Fibroblast of lung (primary cell): ENCODE measurements at regions not wholly inside any gene's neighbourhood (a gene's known extent, or its start where the extent isn't known, plus 50 kb on each side); places are given as distances from the start of the nearest gene placed in this dataset.

Experiments used
- DNase-seq, 2 donors: peaks; one replicate each; pipeline versions ENCODE4 v3.0.0 to v3.0.0-alpha.2; 2010; ENCODE audit warnings: low read depth in 2 of 2
- H2AFZ ChIP-seq: 2 replicates; pipeline ENCODE4 v1.5.1; 2012; ENCODE audit warnings: low read length, control low read depth, inconsistent platforms
- H3K27ac ChIP-seq: 2 replicates; pipeline ENCODE4 v1.5.1; 2011; ENCODE audit warnings: low read length, control low read depth; ENCODE audit not compliant: insufficient read depth
- H3K27me3 ChIP-seq: 2 replicates; pipeline ENCODE4 v1.5.1; 2011; ENCODE audit warnings: mild to moderate bottlenecking, low read length; ENCODE audit not compliant: control insufficient read depth, insufficient read depth
- H3K36me3 ChIP-seq: 2 replicates; pipeline ENCODE4 v1.5.1; 2011; ENCODE audit warnings: low read length; ENCODE audit not compliant: control insufficient read depth, insufficient read depth
- H3K4me1 ChIP-seq: 2 replicates; pipeline ENCODE4 v1.5.1; 2011; ENCODE audit warnings: low read length; ENCODE audit not compliant: control insufficient read depth, insufficient read depth; ENCODE audit errors: extremely low read depth
- H3K4me2 ChIP-seq: 2 replicates; pipeline ENCODE4 v1.5.1; 2011; ENCODE audit warnings: low read length, control low read depth; ENCODE audit not compliant: insufficient read depth; ENCODE audit errors: extremely low read depth
- H3K4me3 ChIP-seq, 4 experiments: fragments of 200-600 bp in 1 of 4; sonication (generic) in 1 of 4; replicated peaks in 1 of 4; 2 replicates each; pipeline ENCODE4 v1.5.1; 2011 to 2016; ENCODE audit warnings: low read length in 4 of 4, low read depth in 3 of 4, mild to moderate bottlenecking in 3 of 4, control low read depth in 2 of 4, inconsistent platforms in 1 of 4, mixed read lengths in 1 of 4; ENCODE audit not compliant: insufficient read depth in 1 of 4; ENCODE audit errors: control extremely low read depth in 1 of 4
- H3K79me2 ChIP-seq: 2 replicates; pipeline ENCODE4 v1.5.1; 2012; ENCODE audit warnings: mild to moderate bottlenecking, low read length, inconsistent platforms; ENCODE audit not compliant: control insufficient read depth, insufficient read depth
- H3K9ac ChIP-seq: 2 replicates; pipeline ENCODE4 v1.5.1; 2011; ENCODE audit warnings: mild to moderate bottlenecking, low read length, control low read depth; ENCODE audit not compliant: insufficient read depth
- H3K9me3 ChIP-seq: 2 replicates; pipeline ENCODE4 v1.5.1; 2012; ENCODE audit warnings: low read depth, low read length; ENCODE audit not compliant: control insufficient read depth, insufficient read depth
- H4K20me1 ChIP-seq: 2 replicates; pipeline ENCODE4 v1.5.1; 2011; ENCODE audit warnings: low read length; ENCODE audit not compliant: control insufficient read depth, insufficient read depth; ENCODE audit errors: extremely low read depth
- CTCF ChIP-seq, 2 donors: IDR thresholded peaks in 1 of 2; conservative IDR thresholded peaks in 1 of 2; 1 replicate in 1 of 2; 2 replicates in 1 of 2; pipeline ENCODE4 v1.5.1; 2011 to 2012; ENCODE audit warnings: low read length in 2 of 2, control low read depth in 1 of 2, inconsistent platforms in 1 of 2, low read depth in 1 of 2, mild to moderate bottlenecking in 1 of 2
- EZH2 ChIP-seq: IDR thresholded peaks from 2 replicates; pipeline ENCODE4 v1.5.1; 2012; ENCODE audit warnings: low read length, control low read depth, mild to moderate bottlenecking; ENCODE audit errors: missing control alignments

GRCh38 chr21:34255073-34255472 is 108.7 kb upstream of the KCNE2 start:
- H3K27me3 ChIP-seq, result no peaks in the 10 kb centered on the region
- H3K9me3 ChIP-seq, result no peaks in the 10 kb centered on the region
- DNase-seq, result no peak
- no peaks in the 10 kb centered on the region for H3K79me2 ChIP-seq
- no peak for TF ChIP-seq CTCF (conservative IDR thresholded peaks at IDR 0.05 in 1 of 2, IDR thresholded peaks at IDR 0.05 in 1 of 2; ENCODE audit: low read depth in 1 of 2, low read length in 2 of 2)
- no peak for TF ChIP-seq EZH2
- no peaks in the 10 kb centered on the region for H3K4me1 ChIP-seq
- H3K27ac ChIP-seq, result no peak overlapping the region
- no peak overlapping the region for H3K9ac ChIP-seq
- H3K36me3 ChIP-seq, result no peaks in the 10 kb centered on the region
- no peaks in the 10 kb centered on the region for H4K20me1 ChIP-seq
- no peak overlapping the region for H2AFZ ChIP-seq
- H3K4me3 ChIP-seq, result no peak overlapping the region
- no peak overlapping the region for H3K4me2 ChIP-seq

GRCh38 chr21:34260277-34261008 is 103.4 kb upstream of the KCNE2 start:
- Histone ChIP-seq H3K9me3 (no peaks in the 10 kb centered on the region), H3K36me3 (no peaks in the 10 kb centered on the region), H3K79me2 (no peaks in the 10 kb centered on the region), H3K27me3 (no peaks in the 10 kb centered on the region), H3K27ac (no peak overlapping the region), H3K9ac (no peak overlapping the region), H3K4me1 (no peaks in the 10 kb centered on the region), H4K20me1 (no peaks in the 10 kb centered on the region), H2AFZ (no peak overlapping the region), H3K4me3 (no peak overlapping the region), H3K4me2 (no peak overlapping the region)
- TF ChIP-seq CTCF (conservative IDR thresholded peaks at IDR 0.05 in 1 of 2, IDR thresholded peaks at IDR 0.05 in 1 of 2; ENCODE audit: low read depth in 1 of 2, low read length in 2 of 2), result no peak
- no peak for TF ChIP-seq EZH2
- no peak for DNase-seq

GRCh38 chr21:34261841-34262468 is 101.9 kb upstream of the KCNE2 start:
- Histone ChIP-seq H3K27me3 (no peaks in the 10 kb centered on the region), H3K9me3 (no peaks in the 10 kb centered on the region), H3K27ac (no peak overlapping the region), H3K4me2 (no peak overlapping the region), H2AFZ (no peak overlapping the region), H3K79me2 (no peaks in the 10 kb centered on the region), H3K4me3 (no peak overlapping the region), H3K9ac (no peak overlapping the region), H3K36me3 (no peaks in the 10 kb centered on the region), H3K4me1 (no peaks in the 10 kb centered on the region), H4K20me1 (no peaks in the 10 kb centered on the region)
- DNase-seq, result no peak
- TF ChIP-seq EZH2 (no peak), CTCF (conservative IDR thresholded peaks at IDR 0.05 in 1 of 2, IDR thresholded peaks at IDR 0.05 in 1 of 2; ENCODE audit: low read depth in 1 of 2, low read length in 2 of 2) (no peak)
